Stimulated activated CD4-positive, alpha-beta T cell treated with anti-CD3 and anti-CD28 coated beads, Interleukin-12 subunit alpha, Interleukin-12 subunit beta, amount 100 ng/mL, for 4 hours (primary cell): ENCODE measurements at regions not wholly inside any gene's neighbourhood (a gene's known extent, or its start where the extent isn't known, plus 50 kb on each side); places are given as distances from the start of the nearest gene placed in this dataset.

Source experiments
- DNase-seq: peaks from one replicate; pipeline ENCODE4 v3.0.0-alpha.2; 2020

- DNase-seq, result no peak
Observed at GRCh38 chr5:128736553-128736952, 198.5 kb upstream of the FBN2 start.

DNA sequence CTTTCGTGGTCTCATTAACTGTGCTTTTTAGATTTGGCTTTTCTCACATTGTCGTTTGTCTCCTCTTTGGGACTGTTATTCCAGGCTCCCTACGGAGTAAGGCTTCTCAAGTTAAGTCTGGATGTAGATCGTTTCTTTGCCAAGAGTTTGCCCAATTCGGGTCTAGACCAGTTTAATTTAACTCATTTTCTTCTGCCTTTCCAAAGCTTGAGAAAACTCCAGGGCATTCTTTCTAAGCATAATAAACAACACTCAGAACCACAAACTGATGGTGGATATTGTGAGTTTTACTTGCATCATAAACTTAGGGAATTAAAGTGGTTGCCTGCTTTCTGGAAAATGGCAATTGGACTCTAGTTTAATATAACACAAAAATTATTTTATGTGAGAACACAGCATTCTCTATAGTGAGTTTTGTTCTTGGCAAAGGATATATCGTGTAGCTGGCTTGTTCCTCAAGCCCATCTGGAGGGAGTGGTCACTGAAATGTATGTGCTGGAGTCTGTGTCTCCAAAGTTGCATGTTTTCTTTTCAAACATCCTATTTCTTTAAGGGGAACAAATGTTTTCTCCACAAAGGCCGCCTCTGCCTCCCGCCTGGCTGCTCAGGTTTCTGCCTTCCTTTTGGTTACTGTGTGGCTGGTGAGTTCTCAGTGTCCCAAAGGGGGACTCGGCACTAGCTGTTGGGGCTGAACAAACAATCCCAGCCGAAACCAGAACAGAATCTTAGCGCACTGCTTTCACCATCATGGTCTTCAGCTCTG, 211.3 kb upstream of the FBN2 start:
- DNase-seq, result no peak

DNA sequence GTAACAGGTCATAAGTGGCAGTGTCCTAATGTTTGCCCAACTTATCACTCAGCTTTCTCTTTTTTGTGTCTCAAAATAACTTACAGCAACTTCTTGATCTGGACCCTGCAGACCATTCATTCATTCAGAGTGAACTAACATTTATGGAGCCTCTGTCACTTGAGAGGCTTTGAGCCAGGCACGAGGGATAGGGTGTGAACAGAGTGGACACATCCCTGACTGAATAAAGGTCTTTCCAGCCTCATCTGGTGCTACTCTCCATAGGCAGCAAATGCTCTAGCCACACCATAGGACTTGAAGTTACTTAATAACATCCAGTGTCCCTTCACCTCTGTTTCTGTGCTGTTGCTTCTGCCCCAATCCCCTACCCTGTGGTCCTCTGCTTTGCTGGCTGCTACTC, 212.1 kb upstream of the FBN2 start:
- DNase-seq, result no peak

DNA sequence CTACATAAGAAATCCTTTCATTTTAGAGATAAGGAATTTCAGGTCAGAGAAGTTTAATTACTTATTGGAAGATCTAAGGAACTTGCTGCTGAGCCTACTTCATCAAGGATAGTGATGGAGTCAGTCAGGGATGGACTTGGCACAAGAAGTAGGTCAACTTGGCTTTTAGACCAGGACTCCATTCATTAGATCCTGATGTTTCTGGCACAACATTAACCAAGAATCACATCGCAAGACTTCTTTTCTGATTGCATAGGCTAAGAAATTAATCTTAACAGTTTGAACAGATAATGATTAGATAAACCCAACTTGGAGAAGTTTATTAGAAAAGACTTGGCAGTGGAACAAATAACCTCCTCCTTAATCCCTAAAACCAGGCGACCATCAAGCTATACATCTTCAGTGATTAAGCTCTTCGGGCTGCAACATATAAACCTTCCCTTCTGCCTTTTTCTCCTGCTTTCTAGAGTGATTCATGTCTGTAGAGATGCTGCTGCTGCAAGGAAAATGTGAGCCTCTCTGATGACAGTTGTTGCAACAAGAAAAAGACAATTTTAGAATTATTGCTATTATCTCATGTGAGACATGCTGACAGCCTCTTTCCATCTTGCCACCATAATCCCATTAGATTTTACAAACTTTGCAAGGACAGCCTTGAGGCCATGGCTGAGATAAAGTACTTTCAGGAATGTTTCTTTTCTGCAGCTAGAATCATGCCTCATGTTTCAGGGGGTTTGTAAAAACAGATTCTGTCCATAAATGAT, 207.9 kb upstream of the SLC27A6 start:
- no peak for DNase-seq

GRCh38 chr5:128762661-128763306, 202.5 kb upstream of the SLC27A6 start:
- no peak for DNase-seq

GRCh38 chr5:128763321-128763720, 202.0 kb upstream of the SLC27A6 start:
- no peak for DNase-seq

GRCh38 chr5:128764601-128765310, 200.5 kb upstream of the SLC27A6 start:
- DNase-seq, result no peak

DNA sequence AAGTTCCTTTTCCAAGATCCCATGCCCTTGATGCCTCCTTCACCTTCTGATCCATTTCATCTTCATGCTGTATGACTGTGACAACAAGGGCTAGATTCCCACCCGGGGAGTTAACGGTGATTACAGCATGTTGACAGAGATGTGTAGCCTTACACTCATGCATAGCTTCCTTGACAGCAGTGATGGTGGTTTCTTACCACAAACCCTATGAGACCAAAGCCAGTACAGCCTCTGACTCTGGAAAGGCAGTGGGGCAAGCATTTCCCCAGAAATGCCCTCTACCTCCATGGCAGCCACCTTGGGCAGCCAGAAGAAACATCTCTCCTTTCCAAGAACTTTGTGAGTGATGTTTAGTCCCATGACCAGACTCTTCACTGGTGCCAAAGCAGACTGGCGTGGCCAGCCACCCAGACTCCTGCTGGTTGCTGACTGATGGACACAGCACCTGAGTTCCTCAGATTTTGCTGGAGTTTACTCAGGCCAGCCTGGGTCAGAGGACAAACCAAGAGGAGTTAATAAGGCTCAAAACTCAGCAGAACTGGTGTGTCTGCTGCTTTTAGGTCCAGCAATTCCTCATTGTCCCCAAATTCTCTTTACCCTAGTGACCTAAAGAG, 199.7 kb upstream of the SLC27A6 start:
- DNase-seq, result no peak

DNA sequence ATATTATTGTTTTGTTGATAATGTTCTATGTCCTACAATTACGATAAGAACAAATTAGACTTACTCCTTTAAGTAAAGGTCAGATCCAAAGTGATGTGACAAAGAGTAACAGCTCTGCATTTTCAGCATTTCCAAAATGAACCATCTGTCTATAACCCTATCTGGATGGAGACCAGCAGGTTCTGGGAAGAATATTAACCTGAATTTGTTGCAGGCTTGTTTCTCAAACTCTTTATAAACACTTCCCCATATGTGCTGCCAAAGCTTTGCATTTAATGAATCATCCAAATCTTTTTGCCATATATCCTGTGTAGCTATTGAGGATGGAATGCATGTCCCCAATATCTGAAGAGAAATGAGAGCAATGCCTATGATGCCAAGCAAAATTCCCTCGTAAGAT, 198.9 kb upstream of the SLC27A6 start:
- DNase-seq, result no peak

DNA sequence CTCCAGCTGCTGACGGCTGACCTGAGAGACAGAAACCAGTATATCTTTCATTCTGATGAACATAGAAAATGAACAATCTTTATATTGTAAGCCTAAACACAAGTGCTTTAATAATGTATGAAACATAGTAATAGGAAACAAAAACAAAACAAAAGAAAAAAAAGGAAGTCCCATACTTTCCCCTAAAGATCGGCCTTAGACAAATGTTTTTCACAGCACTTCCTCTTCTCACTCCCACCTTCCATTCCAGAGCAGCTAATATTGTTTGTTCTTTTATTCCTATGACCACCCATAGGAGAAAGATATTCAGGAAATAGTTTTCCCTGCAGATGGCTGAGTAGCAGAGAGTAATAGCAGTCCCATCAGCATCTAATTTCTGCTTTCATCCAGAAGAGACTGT, 194.4 kb upstream of the SLC27A6 start:
- no peak for DNase-seq

DNA sequence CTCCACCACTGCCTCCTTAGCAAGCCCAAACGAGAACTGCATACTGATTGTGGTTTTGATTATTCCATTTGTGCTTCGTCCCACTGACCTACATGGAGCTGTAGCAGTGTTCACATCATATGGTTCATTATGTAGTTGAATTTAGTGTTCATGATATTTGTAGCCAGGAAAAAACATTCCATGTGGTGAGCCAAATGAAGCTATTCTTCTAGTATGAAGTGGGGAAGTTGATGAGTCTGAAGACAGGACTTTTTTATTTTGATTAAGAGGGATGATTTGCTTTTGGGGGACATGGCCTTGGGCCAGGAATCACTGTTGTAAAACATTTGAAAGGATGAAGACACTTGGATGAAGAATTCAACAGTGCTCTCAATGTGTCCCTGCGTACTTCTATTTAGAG, 192.9 kb upstream of the SLC27A6 start:
- no peak for DNase-seq

GRCh38 chr5:128773378-128773777, 191.9 kb upstream of the SLC27A6 start:
- DNase-seq, result no peak

- DNase-seq, result no peak
Observed at GRCh38 chr5:128774605-128775004, 190.7 kb upstream of the SLC27A6 start.

- no peak for DNase-seq
Observed at GRCh38 chr5:128775558-128775957, 189.7 kb upstream of the SLC27A6 start.

DNA sequence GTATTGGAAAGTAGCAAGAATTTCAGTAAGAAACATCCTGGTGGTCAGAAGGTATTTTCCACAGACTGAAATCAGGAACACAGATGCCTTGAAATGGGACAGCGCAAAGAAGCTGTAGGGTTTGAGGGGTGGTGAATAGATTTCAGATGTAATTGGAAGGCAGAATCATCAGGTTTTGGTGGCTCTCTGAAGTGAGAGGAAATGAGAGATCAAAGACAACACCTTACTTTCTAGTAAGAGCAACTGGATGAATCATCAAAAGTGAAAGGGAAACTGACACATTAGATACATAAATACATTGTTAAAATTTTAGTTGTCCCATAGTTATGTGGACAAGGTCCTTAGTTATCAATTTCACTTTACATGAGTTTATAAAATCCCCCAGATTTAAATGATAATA, 188.2 kb upstream of the SLC27A6 start:
- DNase-seq, result no peak

DNA sequence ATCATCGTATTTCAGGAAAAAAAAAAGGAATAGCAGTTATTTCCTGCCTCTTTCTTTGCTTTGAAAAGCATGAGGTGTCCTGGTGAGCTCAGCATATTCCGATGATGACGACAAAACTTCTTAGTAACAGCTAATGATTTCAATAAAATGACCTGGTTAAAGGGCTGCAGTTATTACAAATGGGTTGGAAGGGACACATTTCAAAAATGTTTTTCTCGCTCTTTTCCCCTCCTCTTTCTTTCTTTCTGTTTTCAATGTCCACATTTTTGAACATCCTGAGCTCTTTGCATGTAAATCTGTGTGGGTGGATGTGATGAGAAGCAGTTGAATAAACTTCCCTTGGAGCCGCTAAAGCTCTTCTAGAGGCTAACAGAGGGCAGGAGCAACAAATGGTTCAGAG, 186.8 kb upstream of the SLC27A6 start:
- DNase-seq, result no peak

GRCh38 chr5:128782446-128782845, 182.8 kb upstream of the SLC27A6 start:
- DNase-seq, result no peak

DNA sequence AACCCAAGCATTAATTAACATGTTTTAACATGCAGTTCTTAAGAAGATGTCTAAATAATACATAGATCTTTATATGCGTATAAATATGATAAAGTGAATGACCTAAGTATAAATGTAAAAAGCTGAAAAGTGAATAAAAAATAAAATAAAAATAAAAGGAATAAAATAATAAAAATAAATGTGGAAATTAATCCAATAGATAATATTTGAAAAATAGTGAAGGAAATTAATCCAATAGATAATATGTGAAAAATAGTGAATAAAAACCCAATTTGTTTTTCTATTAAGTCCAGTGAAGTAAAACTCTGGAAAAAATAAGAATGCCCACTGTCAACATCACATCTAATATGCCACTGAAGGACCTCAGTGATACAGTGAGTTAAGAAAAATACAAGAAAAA, 180.6 kb upstream of the SLC27A6 start:
- no peak for DNase-seq

DNA sequence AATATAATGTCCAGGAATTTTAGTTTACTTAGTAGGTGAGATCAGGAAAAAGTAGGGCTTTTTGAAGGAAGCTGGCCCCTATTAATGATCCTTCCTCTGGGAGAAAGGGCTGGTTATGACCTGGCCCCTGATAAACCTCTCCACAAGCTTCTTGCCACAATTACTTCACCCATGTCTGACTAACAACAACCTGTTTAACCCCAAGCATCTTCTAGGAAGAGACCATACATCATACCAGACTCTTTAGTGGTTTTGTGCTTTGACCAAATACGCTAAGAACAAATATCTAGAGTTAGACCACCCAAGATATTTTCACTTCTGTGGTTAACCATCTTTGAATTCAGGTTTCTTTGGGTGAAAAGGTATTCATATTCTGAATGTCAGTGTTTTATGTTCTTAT, 174.0 kb upstream of the SLC27A6 start:
- no peak for DNase-seq

DNA sequence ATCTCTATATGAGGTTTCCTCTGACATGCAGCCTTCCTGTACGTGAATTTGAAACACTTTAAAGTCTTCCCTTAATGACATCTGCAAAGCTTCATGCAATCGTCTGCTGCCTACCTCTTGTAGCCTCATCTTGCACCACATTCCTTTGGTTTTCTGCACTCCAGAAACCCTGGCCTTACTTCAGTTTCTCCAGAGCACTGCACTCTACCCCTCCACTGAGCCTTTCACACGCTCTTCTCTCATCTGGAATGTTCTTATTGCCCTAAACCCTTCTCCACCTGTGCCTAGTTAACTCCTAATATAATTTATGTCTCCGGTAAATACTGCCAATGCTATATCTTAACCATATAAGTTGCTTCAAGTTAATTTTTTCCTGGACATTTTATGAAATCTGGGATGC, 168.8 kb upstream of the SLC27A6 start:
- no peak for DNase-seq

GRCh38 chr5:128798871-128799270, 166.4 kb upstream of the SLC27A6 start:
- no peak for DNase-seq

DNA sequence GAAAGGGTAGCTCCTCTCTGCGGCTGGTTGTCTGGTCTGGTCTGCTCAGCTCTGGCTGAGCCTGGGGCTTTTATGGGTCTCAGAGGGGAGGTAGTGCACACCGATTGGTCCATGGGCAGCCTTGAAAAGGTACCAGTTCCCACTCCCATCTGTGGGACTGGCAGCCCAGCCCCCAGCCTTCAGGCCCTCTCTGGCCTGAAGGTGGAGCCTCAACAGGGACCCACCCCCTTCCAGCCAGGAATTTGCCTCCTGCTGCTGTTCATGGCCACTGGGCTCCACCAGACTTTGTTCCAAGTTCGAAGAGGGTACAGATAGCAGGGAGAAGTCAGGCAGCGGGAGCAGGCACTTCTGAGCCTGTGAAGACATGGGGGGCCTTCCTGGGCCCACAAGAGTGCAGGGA, 165.3 kb upstream of the SLC27A6 start:
- no peak for DNase-seq

- DNase-seq, result no peak
Observed at GRCh38 chr5:128800377-128800776, 164.9 kb upstream of the SLC27A6 start.
